MM.1S (cell line): ENCODE measurements at regions not wholly inside any gene's neighbourhood (a gene's known extent, or its start where the extent isn't known, plus 50 kb on each side); places are given as distances from the start of the nearest gene placed in this dataset.

Experiments used
- DNase-seq: peaks from one replicate; pipeline ENCODE4 v3.0.0-alpha.2; 2015
- H2AFZ ChIP-seq: fragments of 300-600 bp; sonication (generic); 2 replicates; pipeline ENCODE4 v1.6.0; 2016; ENCODE audit warnings: antibody characterized with exemption, low read length
- H3F3A ChIP-seq: fragments of 300-600 bp; sonication (generic); 2 replicates; pipeline ENCODE4 v1.6.1; 2016; ENCODE audit warnings: mild to moderate bottlenecking, antibody characterized with exemption, low read length, moderate library complexity, mixed read lengths; ENCODE audit not compliant: insufficient read depth
- H3K27ac ChIP-seq: fragments of 300-600 bp; sonication (generic); 2 replicates; pipeline ENCODE4 v1.5.1; 2016; ENCODE audit warnings: mild to moderate bottlenecking, low read length
- H3K27me3 ChIP-seq: fragments of 300-600 bp; sonication (generic); replicated peaks from 2 replicates; pipeline ENCODE4 v1.6.0; 2016; ENCODE audit warnings: low read length; ENCODE audit not compliant: insufficient read depth
- H3K36me3 ChIP-seq: fragments of 300-600 bp; sonication (generic); replicated peaks from 2 replicates; pipeline ENCODE4 v1.6.1; 2016; ENCODE audit warnings: mild to moderate bottlenecking, low read length, mixed read lengths; ENCODE audit not compliant: insufficient read depth
- H3K4me1 ChIP-seq: fragments of 300-600 bp; sonication (generic); 2 replicates; pipeline ENCODE4 v1.6.1; 2016; ENCODE audit warnings: low read length, mixed read lengths
- H3K4me2 ChIP-seq: fragments of 300-600 bp; sonication (generic); 2 replicates; pipeline ENCODE4 v1.6.0; 2016; ENCODE audit warnings: low read depth, low read length
- H3K4me3 ChIP-seq: fragments of 300-600 bp; sonication (generic); 2 replicates; pipeline ENCODE4 v1.5.1; 2016; ENCODE audit warnings: low read length, mixed read lengths
- H3K79me2 ChIP-seq: fragments of 300-600 bp; sonication (generic); 2 replicates; pipeline ENCODE4 v1.6.1; 2016; ENCODE audit warnings: mixed run types, low read length, mixed read lengths
- H3K9ac ChIP-seq: fragments of 300-600 bp; sonication (generic); 2 replicates; pipeline ENCODE4 v1.6.1; 2016; ENCODE audit warnings: low read length, mixed read lengths
- H3K9me2 ChIP-seq: fragments of 300-600 bp; sonication (generic); replicated peaks from 2 replicates; pipeline ENCODE4 v1.6.1; 2016; ENCODE audit warnings: mild to moderate bottlenecking, low read length, mixed read lengths; ENCODE audit not compliant: insufficient read depth
- H3K9me3 ChIP-seq: fragments of 300-600 bp; sonication (generic); replicated peaks from 2 replicates; pipeline ENCODE4 v1.6.1; 2016; ENCODE audit warnings: mild to moderate bottlenecking, low read length, mixed read lengths; ENCODE audit not compliant: insufficient read depth
- H4K20me1 ChIP-seq: fragments of 300-600 bp; sonication (generic); 2 replicates; pipeline ENCODE4 v1.6.1; 2016; ENCODE audit warnings: mild to moderate bottlenecking, low read length, moderate library complexity, mixed read lengths; ENCODE audit not compliant: insufficient read depth
- CTCF ChIP-seq: fragments of 300-600 bp; sonication (generic); IDR thresholded peaks from 2 replicates; pipeline ENCODE4 v1.5.1; 2016; ENCODE audit warnings: antibody characterized with exemption, low read length, mixed read lengths
- EZH2 ChIP-seq: fragments of 300-600 bp; sonication (generic); optimal IDR thresholded peaks from 2 replicates; pipeline ENCODE3; 2017; ENCODE audit warnings: low read depth, mild to moderate bottlenecking, antibody characterized with exemption, low read length, mixed read lengths
- EZH2phosphoT487 ChIP-seq: fragments of 300-600 bp; sonication (generic); IDR thresholded peaks from 2 replicates; pipeline ENCODE4 v1.6.1; 2018; ENCODE audit warnings: antibody characterized with exemption, low read length

DNA sequence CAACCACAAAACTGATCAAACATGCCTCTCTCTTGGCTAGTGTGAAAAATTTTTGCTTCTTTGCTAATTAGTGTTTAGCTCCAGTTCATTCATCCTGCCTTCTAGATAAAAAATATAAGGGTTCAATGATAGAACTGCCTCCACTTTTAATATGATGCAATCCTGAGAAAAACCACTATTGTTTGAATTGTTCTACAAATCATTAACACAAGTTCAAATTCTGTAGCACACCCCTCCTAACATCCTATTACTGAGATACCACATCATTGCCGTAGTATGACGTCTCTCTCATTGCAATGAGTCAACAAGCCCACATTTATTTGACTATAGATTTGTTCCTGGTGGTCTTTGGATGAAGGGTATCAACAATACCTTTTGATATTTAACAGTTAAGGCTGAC, 365.8 kb upstream of the OPRM1 start:
- no peaks in the 10 kb centered on the region for H3K4me1 ChIP-seq
- no peak for DNase-seq
- no peaks in the 10 kb centered on the region for H3K9me3 ChIP-seq
- no peak overlapping the region for H3K27ac ChIP-seq
- H3K27me3 ChIP-seq: no peaks in the 10 kb centered on the region
- no peak overlapping the region for H3K4me2 ChIP-seq
- H3K4me3 ChIP-seq: no peak overlapping the region
- no peak overlapping the region for H3K9ac ChIP-seq
- H3F3A ChIP-seq: no peaks in the 10 kb centered on the region
- H3K9me2 ChIP-seq: no peaks in the 10 kb centered on the region
- no peaks in the 10 kb centered on the region for H4K20me1 ChIP-seq
- no peak overlapping the region for H2AFZ ChIP-seq
- H3K36me3 ChIP-seq: no peaks in the 10 kb centered on the region
- TF ChIP-seq EZH2 (no peak), CTCF (no peak), EZH2phosphoT487 (no peak)
- H3K79me2 ChIP-seq: no peaks in the 10 kb centered on the region

DNA sequence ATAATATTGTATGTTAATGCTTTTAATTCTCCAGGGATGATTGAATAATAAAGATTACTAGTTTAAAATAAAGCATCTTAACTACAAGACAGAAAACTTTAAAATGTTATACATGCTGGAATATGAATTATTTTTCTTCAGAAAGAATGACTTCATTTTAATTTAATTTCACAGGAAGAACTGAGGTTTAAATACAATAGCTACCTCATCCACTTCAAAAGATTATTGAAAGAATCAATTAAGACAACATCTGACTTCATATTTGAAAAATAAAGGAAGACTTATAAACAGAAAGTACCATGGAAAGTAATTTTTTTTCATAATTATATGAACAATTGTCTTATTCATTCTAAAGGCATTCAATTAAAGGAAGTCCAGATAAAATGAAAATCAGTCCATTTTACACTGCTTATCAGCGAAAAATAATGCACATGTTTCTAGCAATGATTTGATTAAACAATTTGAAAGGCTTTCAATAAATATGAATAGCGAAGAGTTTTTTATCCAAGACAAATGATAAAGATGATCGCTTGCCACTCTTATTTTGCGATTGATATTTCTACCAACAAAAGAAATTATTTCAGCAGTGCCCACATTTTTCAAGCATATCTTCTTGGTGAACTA, 368.5 kb upstream of the OPRM1 start:
- no peaks in the 10 kb centered on the region for H3K9me2 ChIP-seq
- H2AFZ ChIP-seq: no peak overlapping the region
- no peaks in the 10 kb centered on the region for H3K9me3 ChIP-seq
- TF ChIP-seq CTCF (no peak), EZH2 (no peak), EZH2phosphoT487 (no peak)
- H3K4me2 ChIP-seq: no peak overlapping the region
- no peaks in the 10 kb centered on the region for H4K20me1 ChIP-seq
- no peaks in the 10 kb centered on the region for H3K79me2 ChIP-seq
- no peak overlapping the region for H3K4me3 ChIP-seq
- H3K9ac ChIP-seq: no peak overlapping the region
- no peak for DNase-seq
- H3F3A ChIP-seq: no peaks in the 10 kb centered on the region
- H3K27me3 ChIP-seq: no peaks in the 10 kb centered on the region
- H3K36me3 ChIP-seq: no peaks in the 10 kb centered on the region
- no peak overlapping the region for H3K27ac ChIP-seq
- H3K4me1 ChIP-seq: no peaks in the 10 kb centered on the region

DNA sequence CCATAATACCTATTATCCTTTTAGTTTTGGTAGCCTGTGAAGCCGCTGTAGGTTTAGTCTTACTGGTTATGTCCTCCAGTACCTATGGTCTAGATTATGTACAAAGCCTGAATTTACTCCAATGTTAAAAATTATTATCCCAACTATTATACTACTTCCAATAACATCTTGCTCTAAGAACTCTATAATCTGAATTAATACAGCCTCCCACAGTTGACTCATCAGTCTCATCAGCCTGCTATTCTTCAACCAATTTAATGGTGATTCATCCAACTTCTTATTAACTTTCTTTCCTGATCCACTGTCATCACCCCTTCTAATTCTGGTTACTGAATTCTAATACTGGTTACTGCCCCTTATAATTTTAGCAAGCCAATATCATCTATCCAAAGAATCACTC, 370.3 kb upstream of the OPRM1 start:
- no peaks in the 10 kb centered on the region for H3K27me3 ChIP-seq
- DNase-seq: no peak
- no peaks in the 10 kb centered on the region for H3K9me3 ChIP-seq
- H3K79me2 ChIP-seq: no peaks in the 10 kb centered on the region
- no peaks in the 10 kb centered on the region for H4K20me1 ChIP-seq
- no peaks in the 10 kb centered on the region for H3F3A ChIP-seq
- H3K4me3 ChIP-seq: no peak overlapping the region
- H3K36me3 ChIP-seq: no peaks in the 10 kb centered on the region
- H3K4me1 ChIP-seq: no peaks in the 10 kb centered on the region
- no peak overlapping the region for H2AFZ ChIP-seq
- H3K9ac ChIP-seq: no peak overlapping the region
- H3K27ac ChIP-seq: no peak overlapping the region
- TF ChIP-seq EZH2phosphoT487: no peak
- no peak for TF ChIP-seq EZH2
- no peak for TF ChIP-seq CTCF
- no peak overlapping the region for H3K4me2 ChIP-seq
- no peaks in the 10 kb centered on the region for H3K9me2 ChIP-seq
